Testis (tissue), 2 donors: ENCODE measurements at regions not wholly inside any gene's neighbourhood (a gene's known extent, or its start where the extent isn't known, plus 50 kb on each side); places are given as distances from the start of the nearest gene placed in this dataset.

Experiments
- CTCF ChIP-seq, 3 experiments: fragments of 450-650 bp in 2 of 3; fragments of 200-600 bp in 1 of 3; sonication (generic) in 1 of 3; IDR thresholded peaks; one replicate each; pipeline ENCODE4 v1.5.1; 2016 to 2019; ENCODE audit warnings: antibody characterized with exemption in 3 of 3, mild to moderate bottlenecking in 2 of 3, moderate library complexity in 1 of 3
- POLR2A ChIP-seq: fragments of 450-650 bp; IDR thresholded peaks from one replicate; pipeline ENCODE4 v1.6.1; 2017; ENCODE audit warnings: antibody characterized with exemption, mild to moderate bottlenecking, moderate library complexity

GRCh38 chr10:128864554-128865295 is 602.3 kb upstream of the MGMT start:
- TF ChIP-seq POLR2A (no peak), CTCF (IDR thresholded peaks at IDR 0.05) (no peak)
